ENCODE measurements at regions not wholly inside any gene's neighbourhood (a gene's known extent, or its start where the extent isn't known, plus 50 kb on each side); places are given as distances from the start of the nearest gene placed in this dataset.
"Not testable (repeated sequence)": the region's sequence is repeated elsewhere in the genome, so short reads cannot be mapped to it uniquely, and the experiment has no call there.

DNA sequence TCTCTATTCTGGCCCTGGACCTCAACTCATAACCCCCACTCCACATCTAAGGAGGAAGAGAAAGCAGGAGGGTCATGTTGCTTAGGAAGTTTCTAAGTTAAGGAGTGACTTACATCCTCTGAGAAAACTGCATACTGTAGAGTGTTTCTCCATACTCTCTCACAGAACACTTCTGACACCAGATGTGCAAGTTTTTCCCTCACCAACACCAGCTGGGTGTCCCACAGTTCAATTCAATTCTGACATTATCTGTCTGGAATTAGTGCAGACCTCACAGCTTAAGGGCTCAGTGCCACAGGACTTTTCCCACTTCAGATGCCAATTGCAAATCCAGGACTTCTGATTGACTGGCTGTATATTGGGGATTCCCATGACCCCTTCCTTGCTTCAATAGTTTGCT, 89.0 kb upstream of the SFRP2 start:
- in situ Hi-C loops (cut with HindIII; ENCODE audit: low pct_unique_long_range_greater_than_20kb, low sequenced_read_pairs) (no loop called here), intact Hi-C loops (cut with micrococcal nuclease; ENCODE audit: unreplicated experiment) (no loop called here)
- DNase-seq (ENCODE audit: low read depth, low spot score) = no peak
- Histone ChIP-seq H3K27me3 (ENCODE audit: control insufficient read depth, insufficient read depth, low read length) (no peaks in the 10 kb centered on the region), H3K9me3 (ENCODE audit: control insufficient read depth, insufficient read depth, low read depth, low read length) (no peaks in the 10 kb centered on the region), H3K4me1 (ENCODE audit: control insufficient read depth, insufficient read depth, low read length) (no peaks in the 10 kb centered on the region), H3K36me3 (ENCODE audit: control insufficient read depth, insufficient read depth, low read length) (no peaks in the 10 kb centered on the region), H3K27ac (ENCODE audit: low read length) (no peak overlapping the region), H3K4me3 (ENCODE audit: low read depth in 2 of 2, low read length in 2 of 2) (no peak overlapping the region)
- BruUV-seq (replicated peaks) = no TSS peak
- ChIA-PET CTCF (no interaction called here), POLR2A (no interaction called here)
- TF ChIP-seq POLR2AphosphoS5 (IDR thresholded peaks at IDR 0.05; ENCODE audit: low read depth, low read length) = no peak
- TF ChIP-seq TCF7L2 (IDR thresholded peaks at IDR 0.05; ENCODE audit: low read depth, low read length) = no peak
- TF ChIP-seq, protein P1, sequence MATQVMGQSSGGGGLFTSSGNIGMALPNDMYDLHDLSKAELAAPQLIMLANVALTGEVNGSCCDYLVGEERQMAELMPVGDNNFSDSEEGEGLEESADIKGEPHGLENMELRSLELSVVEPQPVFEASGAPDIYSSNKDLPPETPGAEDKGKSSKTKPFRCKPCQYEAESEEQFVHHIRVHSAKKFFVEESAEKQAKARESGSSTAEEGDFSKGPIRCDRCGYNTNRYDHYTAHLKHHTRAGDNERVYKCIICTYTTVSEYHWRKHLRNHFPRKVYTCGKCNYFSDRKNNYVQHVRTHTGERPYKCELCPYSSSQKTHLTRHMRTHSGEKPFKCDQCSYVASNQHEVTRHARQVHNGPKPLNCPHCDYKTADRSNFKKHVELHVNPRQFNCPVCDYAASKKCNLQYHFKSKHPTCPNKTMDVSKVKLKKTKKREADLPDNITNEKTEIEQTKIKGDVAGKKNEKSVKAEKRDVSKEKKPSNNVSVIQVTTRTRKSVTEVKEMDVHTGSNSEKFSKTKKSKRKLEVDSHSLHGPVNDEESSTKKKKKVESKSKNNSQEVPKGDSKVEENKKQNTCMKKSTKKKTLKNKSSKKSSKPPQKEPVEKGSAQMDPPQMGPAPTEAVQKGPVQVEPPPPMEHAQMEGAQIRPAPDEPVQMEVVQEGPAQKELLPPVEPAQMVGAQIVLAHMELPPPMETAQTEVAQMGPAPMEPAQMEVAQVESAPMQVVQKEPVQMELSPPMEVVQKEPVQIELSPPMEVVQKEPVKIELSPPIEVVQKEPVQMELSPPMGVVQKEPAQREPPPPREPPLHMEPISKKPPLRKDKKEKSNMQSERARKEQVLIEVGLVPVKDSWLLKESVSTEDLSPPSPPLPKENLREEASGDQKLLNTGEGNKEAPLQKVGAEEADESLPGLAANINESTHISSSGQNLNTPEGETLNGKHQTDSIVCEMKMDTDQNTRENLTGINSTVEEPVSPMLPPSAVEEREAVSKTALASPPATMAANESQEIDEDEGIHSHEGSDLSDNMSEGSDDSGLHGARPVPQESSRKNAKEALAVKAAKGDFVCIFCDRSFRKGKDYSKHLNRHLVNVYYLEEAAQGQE (IDR thresholded peaks at IDR 0.05; ENCODE audit: insufficient read depth in 1 of 2, low read depth in 2 of 2, low read length in 1 of 2) = no peak
- TF ChIP-seq SIN3A (IDR thresholded peaks at IDR 0.05; ENCODE audit: borderline replicate concordance, insufficient read depth, low read depth, low read length) = no peak
- TF ChIP-seq, protein P2, sequence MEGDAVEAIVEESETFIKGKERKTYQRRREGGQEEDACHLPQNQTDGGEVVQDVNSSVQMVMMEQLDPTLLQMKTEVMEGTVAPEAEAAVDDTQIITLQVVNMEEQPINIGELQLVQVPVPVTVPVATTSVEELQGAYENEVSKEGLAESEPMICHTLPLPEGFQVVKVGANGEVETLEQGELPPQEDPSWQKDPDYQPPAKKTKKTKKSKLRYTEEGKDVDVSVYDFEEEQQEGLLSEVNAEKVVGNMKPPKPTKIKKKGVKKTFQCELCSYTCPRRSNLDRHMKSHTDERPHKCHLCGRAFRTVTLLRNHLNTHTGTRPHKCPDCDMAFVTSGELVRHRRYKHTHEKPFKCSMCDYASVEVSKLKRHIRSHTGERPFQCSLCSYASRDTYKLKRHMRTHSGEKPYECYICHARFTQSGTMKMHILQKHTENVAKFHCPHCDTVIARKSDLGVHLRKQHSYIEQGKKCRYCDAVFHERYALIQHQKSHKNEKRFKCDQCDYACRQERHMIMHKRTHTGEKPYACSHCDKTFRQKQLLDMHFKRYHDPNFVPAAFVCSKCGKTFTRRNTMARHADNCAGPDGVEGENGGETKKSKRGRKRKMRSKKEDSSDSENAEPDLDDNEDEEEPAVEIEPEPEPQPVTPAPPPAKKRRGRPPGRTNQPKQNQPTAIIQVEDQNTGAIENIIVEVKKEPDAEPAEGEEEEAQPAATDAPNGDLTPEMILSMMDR (IDR thresholded peaks at IDR 0.05) = no peak
- no peak for ATAC-seq

GRCh38 chr4:153873741-153874140, 84.9 kb upstream of the SFRP2 start:
- intact Hi-C loops (cut with micrococcal nuclease; ENCODE audit: unreplicated experiment) = no loop called here
- DNase-seq (ENCODE audit: low read depth, low spot score) (no peak), ATAC-seq (no peak)
- POLR2A ChIA-PET = no interaction called here
- H3K4me1 ChIP-seq (ENCODE audit: control insufficient read depth, insufficient read depth, low read length) = no peaks in the 10 kb centered on the region
- no peaks in the 10 kb centered on the region for H3K9me3 ChIP-seq (ENCODE audit: control insufficient read depth, insufficient read depth, low read depth, low read length)
- no TSS peak for BruUV-seq (replicated peaks)
- CTCF ChIA-PET = no interaction called here
- no peaks in the 10 kb centered on the region for H3K36me3 ChIP-seq (ENCODE audit: control insufficient read depth, insufficient read depth, low read length)
- in situ Hi-C loops (cut with HindIII; ENCODE audit: low pct_unique_long_range_greater_than_20kb, low sequenced_read_pairs) = no loop called here
- no peak overlapping the region for H3K4me3 ChIP-seq (ENCODE audit: low read depth in 2 of 2, low read length in 2 of 2)
- TF ChIP-seq, protein P2 (IDR thresholded peaks at IDR 0.05) = no peak
- TF ChIP-seq, protein P1 (IDR thresholded peaks at IDR 0.05; ENCODE audit: insufficient read depth in 1 of 2, low read depth in 2 of 2, low read length in 1 of 2) = no peak
- TF ChIP-seq TCF7L2 (IDR thresholded peaks at IDR 0.05; ENCODE audit: low read depth, low read length) (no peak), SIN3A (IDR thresholded peaks at IDR 0.05; ENCODE audit: borderline replicate concordance, insufficient read depth, low read depth, low read length) (no peak), POLR2AphosphoS5 (IDR thresholded peaks at IDR 0.05; ENCODE audit: low read depth, low read length) (no peak)
- H3K27me3 ChIP-seq (ENCODE audit: control insufficient read depth, insufficient read depth, low read length) = no peaks in the 10 kb centered on the region
- H3K27ac ChIP-seq (ENCODE audit: low read length) = no peak overlapping the region

GRCh38 chr4:153866766-153867165, 77.9 kb upstream of the SFRP2 start:
- H3K4me1 ChIP-seq (ENCODE audit: control insufficient read depth, insufficient read depth, low read length); H3K27me3 ChIP-seq (ENCODE audit: control insufficient read depth, insufficient read depth, low read length); BruUV-seq (replicated peaks); H3K9me3 ChIP-seq (ENCODE audit: control insufficient read depth, insufficient read depth, low read depth, low read length); intact Hi-C loops (cut with micrococcal nuclease; ENCODE audit: unreplicated experiment); ATAC-seq; in situ Hi-C loops (cut with HindIII; ENCODE audit: low pct_unique_long_range_greater_than_20kb, low sequenced_read_pairs); POLR2A ChIA-PET; CTCF ChIA-PET; DNase-seq (ENCODE audit: low read depth, low spot score); H3K27ac ChIP-seq (ENCODE audit: low read length); H3K4me3 ChIP-seq (ENCODE audit: low read depth in 2 of 2, low read length in 2 of 2); H3K36me3 ChIP-seq (ENCODE audit: control insufficient read depth, insufficient read depth, low read length): not testable (repeated sequence)
